ENCODE measurements at regions not wholly inside any gene's neighbourhood (a gene's known extent, or its start where the extent isn't known, plus 50 kb on each side); places are given as distances from the start of the nearest gene placed in this dataset.

GRCh38 chr7:4439444-4439843 is 242.7 kb upstream of the FOXK1 start (continued):
- TF ChIP-seq ATF6 (CRISPR knock-in tag; conservative IDR thresholded peaks at IDR 0.05), result no peak
- no peak for TF ChIP-seq ZFAT (CRISPR knock-in tag; conservative IDR thresholded peaks at IDR 0.05)

- H3K9ac ChIP-seq (ENCODE audit: insufficient read depth, low read depth, low read length), result no peak overlapping the region
- no TSS peak for BruUV-seq (replicated peaks)
- H3K4me2 ChIP-seq (ENCODE audit: low read depth, low read length), result no peak overlapping the region
- H3K27me3 ChIP-seq (ENCODE audit: control insufficient read depth in 1 of 2, insufficient read depth in 2 of 2, low read length in 2 of 2), result 0 out of 5 replicates have a peak, but pooled peaks cover 0 to 1% of the 10 kb centered on the region in 2 experiments
- no peaks in the 10 kb centered on the region for H3K79me2 ChIP-seq (ENCODE audit: insufficient read depth, low read length)
- POLR2A ChIA-PET, result no interaction called here
- in situ Hi-C loops (cut with HindIII; ENCODE audit: extremely low pct_ligation_motif_present, low pct_unique_long_range_greater_than_20kb), result no loop called here
- peaks cover 4% of the 10 kb centered on the region for H3K4me1 ChIP-seq (ENCODE audit: insufficient read depth, low read length)
- H2AFZ ChIP-seq (ENCODE audit: low read length), result no peak overlapping the region
- no peak overlapping the region for H3K4me3 ChIP-seq (replicated peaks in 1 of 3; ENCODE audit: insufficient read depth in 1 of 3, low read depth in 2 of 3, low read length in 3 of 3)
- 3% methylated on average over 1 of the region's 1 CpG for WGBS (ENCODE audit: low lambda C conversion rate)
- no peaks in the 10 kb centered on the region for H3K36me3 ChIP-seq (replicated peaks in 1 of 2; ENCODE audit: control insufficient read depth in 1 of 2, insufficient read depth in 2 of 2, low read length in 2 of 2)
- H3K27ac ChIP-seq (ENCODE audit: extremely low read length, insufficient read depth, low read length), result no peak overlapping the region
- H4K20me1 ChIP-seq (ENCODE audit: insufficient read depth, low read length), result no peaks in the 10 kb centered on the region
- FAIRE-seq (no peak), DNase-seq (ENCODE audit: low spot score) (no peak), ATAC-seq (no peak)
- H3K9me3 ChIP-seq (ENCODE audit: low read length), result no peaks in the 10 kb centered on the region
- intact Hi-C loops (cut with micrococcal nuclease; ENCODE audit: unreplicated experiment), result no loop called here
- TF ChIP-seq MXD1 (CRISPR knock-in tag; IDR thresholded peaks at IDR 0.05) (no peak), THAP7 (CRISPR knock-in tag; IDR thresholded peaks at IDR 0.05) (no peak)
- CTCF ChIA-PET (ENCODE audit: low intra/inter-chr PET ratio, low total read pairs), result no interaction called here
Measured at GRCh38 chr7:4444106-4444505, 238.0 kb upstream of the FOXK1 start.

All from HepG2 (cell line).